GM12892 (cell line): ENCODE measurements at regions not wholly inside any gene's neighbourhood (a gene's known extent, or its start where the extent isn't known, plus 50 kb on each side); places are given as distances from the start of the nearest gene placed in this dataset.

Experiments used
- POLR2A ChIP-seq: IDR thresholded peaks from 2 replicates; pipeline ENCODE4 v1.6.1; 2011; ENCODE audit warnings: low read depth, low read length, control low read depth
- POLR2AphosphoS5 ChIP-seq: IDR thresholded peaks from 2 replicates; pipeline ENCODE4 v1.6.1; 2011; ENCODE audit warnings: low read depth, low read length, control low read depth
- TAF1 ChIP-seq: IDR thresholded peaks from 2 replicates; pipeline ENCODE4 v1.6.1; 2011; ENCODE audit warnings: low read depth, mild to moderate bottlenecking, control low read depth, low read length, borderline replicate concordance

DNA sequence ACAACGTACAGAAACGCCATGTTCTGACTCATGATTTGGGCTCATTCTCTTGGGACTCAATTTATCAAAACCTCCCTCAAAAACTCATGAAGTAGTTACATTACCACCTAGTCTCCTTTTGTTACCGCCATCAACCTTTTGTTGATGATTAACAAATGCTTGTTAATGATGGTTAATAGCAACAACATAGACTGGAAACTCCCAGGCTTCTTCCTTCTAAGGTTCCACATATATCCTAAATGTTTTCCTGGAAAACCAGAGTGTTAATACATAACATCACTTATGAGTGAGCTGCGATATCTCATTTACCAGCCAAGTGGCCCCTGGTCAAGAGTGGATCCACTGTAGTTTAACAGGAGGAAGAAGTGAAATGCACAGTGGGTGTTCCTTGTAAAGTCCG lies 176.3 kb downstream of the ERMARD start:
- TF ChIP-seq POLR2A (no peak), TAF1 (no peak), POLR2AphosphoS5 (no peak)
